GM10266 (cell line): ENCODE measurements at regions not wholly inside any gene's neighbourhood (a gene's known extent, or its start where the extent isn't known, plus 50 kb on each side); places are given as distances from the start of the nearest gene placed in this dataset.

Source experiments
- DNase-seq: peaks from one replicate; pipeline ENCODE4 v3.0.0; 2012; ENCODE audit errors: extremely low spot score
- TF ChIP-seq, protein P1 (sequence below): IDR thresholded peaks from 2 replicates; pipeline ENCODE4 v1.5.1; 2012; ENCODE audit warnings: mild to moderate bottlenecking, low read depth; ENCODE audit not compliant: control insufficient read depth, insufficient read depth; ENCODE audit errors: missing control alignments

DNA sequence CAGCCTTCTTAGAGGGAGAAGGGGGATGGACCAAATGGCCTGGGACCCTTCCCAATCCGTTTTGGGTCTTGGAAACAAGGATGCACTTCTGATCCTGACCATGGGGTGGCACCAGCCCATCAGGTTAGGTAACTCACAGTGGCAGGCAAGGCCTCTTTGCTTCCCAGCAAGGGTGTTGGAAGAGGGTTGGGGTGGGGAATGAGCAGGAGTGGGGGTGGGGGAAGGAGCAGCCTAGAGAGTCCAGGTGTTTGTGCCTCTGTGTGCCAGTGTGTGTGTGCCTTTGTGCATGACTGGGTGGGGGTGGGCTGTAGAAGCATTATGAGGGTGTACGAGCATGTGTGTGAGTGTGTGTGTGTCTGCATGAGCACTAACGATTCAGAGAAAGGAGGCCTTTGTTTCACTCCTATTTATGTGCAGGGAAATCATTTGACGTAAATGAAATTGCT is 213.1 kb downstream of the INSC start:
- TF ChIP-seq, protein P1, sequence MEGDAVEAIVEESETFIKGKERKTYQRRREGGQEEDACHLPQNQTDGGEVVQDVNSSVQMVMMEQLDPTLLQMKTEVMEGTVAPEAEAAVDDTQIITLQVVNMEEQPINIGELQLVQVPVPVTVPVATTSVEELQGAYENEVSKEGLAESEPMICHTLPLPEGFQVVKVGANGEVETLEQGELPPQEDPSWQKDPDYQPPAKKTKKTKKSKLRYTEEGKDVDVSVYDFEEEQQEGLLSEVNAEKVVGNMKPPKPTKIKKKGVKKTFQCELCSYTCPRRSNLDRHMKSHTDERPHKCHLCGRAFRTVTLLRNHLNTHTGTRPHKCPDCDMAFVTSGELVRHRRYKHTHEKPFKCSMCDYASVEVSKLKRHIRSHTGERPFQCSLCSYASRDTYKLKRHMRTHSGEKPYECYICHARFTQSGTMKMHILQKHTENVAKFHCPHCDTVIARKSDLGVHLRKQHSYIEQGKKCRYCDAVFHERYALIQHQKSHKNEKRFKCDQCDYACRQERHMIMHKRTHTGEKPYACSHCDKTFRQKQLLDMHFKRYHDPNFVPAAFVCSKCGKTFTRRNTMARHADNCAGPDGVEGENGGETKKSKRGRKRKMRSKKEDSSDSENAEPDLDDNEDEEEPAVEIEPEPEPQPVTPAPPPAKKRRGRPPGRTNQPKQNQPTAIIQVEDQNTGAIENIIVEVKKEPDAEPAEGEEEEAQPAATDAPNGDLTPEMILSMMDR, result peak; percentile 64
- DNase-seq, result peak; percentile 31

DNA sequence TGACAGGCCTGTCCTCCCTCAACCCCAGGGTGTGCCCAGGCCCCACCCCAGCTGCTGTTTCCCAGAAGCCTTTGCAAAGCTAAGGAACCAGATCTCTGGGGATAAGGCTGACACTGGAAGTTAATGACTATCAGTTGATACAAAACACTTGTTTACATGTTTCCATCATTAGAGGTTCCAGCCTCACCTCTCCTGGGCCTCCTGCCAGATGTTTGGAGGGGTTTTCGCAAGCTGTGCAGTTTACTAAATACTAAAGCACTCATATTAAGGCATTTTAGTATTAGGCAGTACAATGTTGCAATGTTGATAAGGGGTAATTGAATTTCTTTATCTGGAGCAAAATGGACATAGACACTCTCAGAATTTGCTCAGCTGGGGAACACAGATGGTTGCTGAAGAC is 218.7 kb downstream of the INSC start:
- TF ChIP-seq, protein P1, result no peak
- DNase-seq, result no peak

DNA sequence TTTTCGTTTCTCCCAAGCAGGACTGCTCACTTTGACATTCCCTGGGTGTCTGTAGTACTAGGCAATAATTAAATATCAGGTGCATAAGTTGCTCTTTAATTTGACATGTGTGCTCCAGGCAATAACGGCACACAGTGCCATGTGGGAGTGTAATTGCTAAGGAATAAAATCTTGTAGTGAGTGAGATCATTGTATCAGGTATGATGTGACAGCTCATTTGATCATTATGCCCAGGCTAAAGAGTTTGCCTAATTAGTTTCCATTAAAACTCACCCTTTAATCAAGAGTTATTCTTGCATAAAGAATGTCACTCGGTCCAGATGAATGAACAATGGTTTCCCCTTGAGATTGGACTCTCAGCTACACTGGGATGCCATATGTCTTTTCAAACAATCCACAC is 220.0 kb downstream of the INSC start:
- DNase-seq, result no peak
- TF ChIP-seq, protein P1, result no peak

DNA sequence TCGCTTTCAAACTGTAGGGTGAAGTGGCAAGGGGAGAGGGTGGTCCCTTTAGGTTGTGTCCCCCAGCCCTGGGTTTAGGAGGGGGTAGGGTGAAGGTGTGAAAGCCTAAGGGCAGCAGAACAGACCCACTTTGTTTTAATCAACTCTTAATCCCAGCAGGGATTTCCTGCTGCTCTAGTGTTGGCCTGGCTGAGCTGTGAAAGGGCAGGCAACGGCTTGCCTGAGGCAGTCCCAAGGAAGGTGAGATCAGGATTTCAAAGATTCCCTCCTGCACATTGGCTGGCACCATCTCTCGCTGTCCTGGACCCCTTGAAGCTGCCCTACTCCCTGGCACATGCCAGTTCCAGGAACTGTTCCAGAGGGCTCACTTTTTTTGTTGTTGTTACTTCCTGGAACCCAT is 221.3 kb downstream of the INSC start:
- DNase-seq, result no peak
- TF ChIP-seq, protein P1, result no peak

DNA sequence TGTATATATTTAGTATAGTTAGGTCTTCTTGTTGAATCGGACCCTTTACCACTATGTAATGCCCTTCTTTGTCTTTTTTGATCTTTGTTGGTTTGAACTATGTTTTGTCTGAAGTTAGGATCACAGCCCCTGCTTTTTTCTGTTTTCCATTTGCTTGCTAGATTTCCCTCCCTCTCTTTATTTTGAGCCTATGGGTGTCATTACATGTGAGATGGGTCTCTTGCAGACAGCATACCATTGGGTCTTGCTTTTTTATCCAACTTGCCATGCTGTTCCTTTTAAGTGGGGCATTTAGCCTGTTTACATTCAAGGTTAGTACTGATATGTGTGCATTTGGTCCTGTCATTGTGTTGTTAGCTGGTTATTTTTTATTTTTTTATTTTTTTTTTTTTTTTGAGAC is 224.6 kb downstream of the INSC start:
- TF ChIP-seq, protein P1, result no peak
- DNase-seq, result no peak

DNA sequence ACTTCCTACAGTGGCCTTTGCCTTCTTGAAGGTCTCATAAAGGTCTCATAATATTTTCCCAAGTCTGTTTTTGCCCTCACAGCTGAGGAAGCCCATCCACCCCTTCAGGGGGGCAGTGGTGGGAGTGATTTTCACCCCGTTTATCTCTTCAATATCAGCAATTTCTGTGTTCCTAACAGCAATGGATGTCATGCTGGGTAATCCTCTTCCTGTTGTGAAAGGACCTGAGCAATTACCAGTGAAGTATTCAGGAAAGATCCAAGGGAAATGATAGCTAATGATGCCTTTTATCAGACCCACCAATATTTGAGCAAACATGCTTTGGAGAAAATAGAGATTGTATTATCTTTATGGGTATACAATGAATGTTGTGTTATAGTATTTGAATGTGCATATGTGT is 226.9 kb downstream of the INSC start:
- TF ChIP-seq, protein P1, result no peak
- no peak for DNase-seq

DNA sequence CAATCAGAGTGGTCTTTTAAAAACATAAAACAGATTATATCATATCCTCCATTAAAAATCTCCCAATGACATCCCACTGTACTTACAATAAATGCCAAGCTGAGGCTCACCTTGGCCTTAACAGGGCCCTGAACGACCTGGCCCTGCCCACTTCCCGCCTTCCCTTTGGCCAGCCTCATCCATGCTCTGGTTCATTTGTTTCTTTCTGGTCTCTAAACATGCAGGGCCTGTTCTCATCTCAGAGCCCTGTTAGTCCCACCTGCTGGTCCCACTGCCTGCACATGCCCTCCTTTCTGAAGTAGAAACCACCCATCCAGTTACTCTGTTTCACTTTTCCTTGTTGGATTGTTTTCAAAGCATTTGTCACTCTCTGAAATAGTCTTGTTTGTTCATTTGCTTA is 227.4 kb downstream of the INSC start:
- no peak for DNase-seq
- TF ChIP-seq, protein P1, result no peak
